ENCODE measurements at regions not wholly inside any gene's neighbourhood (a gene's known extent, or its start where the extent isn't known, plus 50 kb on each side); places are given as distances from the start of the nearest gene placed in this dataset.
"Not testable (repeated sequence)": the region's sequence is repeated elsewhere in the genome, so short reads cannot be mapped to it uniquely, and the experiment has no call there.

DNA sequence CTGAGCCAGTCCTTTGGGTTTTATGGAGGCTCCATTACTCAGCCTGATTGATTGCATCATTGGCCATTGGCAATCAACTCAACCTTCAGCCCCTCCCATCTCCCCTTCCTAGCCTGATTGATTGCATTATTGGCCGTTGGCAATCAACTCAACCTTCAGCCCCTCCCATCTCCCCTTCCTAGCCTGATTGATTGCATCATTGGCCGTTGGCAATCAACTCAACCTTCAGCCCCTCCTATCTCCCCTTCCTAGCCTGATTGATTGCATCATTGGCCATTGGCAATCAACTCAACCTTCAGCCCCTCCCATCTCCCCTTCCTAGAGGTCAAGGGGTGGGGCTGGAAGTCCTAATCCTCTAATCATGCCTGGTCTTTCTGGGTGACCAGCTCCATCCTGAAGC, 103.8 kb upstream of the LRPAP1 start:
- intact Hi-C loops (cut with micrococcal nuclease); DNase-seq; CTCF ChIA-PET; H3K4me1 Mint-ChIP-seq (ENCODE audit: low read depth); H3K36me3 Mint-ChIP-seq (ENCODE audit: low read depth); H3K9me3 Mint-ChIP-seq; H3K4me3 Mint-ChIP-seq; H3K27me3 Mint-ChIP-seq (ENCODE audit: low read depth); H3K27ac Mint-ChIP-seq: not testable (repeated sequence)

DNA sequence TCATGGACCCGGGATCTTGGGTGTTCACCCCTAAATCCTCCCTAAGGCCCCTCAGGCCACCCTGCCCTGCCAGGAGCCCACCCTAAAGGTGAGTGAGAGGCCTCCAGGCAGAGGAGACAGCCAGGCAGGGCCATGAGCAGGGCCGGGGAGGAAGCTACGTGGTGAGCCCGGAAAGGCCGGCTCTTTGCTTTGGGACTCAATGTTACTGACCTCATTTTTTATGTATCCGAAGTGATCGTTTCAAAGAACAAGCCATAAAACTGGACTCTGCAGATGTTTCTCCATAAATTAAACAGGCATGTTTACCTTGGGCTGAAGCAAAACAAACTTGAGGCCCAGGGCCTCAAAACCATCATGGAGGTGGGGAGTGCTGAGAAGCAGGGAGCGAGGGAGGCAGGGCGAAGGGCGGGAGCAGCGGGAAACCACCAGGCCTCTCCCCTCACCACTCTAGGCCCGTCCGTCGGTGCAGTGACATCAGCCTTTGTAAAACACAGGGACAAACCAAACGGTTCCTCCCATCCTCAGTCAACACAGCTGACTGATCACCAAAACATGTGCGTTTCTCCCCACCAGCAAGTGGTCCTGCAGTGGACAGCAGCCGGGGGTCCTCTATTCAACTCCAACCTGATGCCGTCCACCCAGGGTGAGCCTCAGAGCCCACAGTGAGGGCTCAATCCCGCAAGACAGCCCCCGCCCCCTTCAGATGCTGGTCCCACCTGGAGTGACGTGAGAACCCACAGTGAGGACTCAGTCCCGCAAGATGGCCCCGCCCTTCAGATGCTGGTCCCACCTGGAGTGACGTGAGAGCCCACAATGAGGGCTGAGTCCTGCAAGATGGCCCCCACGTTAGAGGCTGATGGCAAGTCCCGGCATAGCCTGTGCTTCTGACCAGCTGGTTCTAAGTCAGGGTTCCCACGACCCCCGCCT, 102.9 kb upstream of the LRPAP1 start:
- no peaks in the 10 kb centered on the region for H3K4me1 Mint-ChIP-seq (ENCODE audit: low read depth)
- H3K27ac Mint-ChIP-seq, result no peak overlapping the region
- CTCF ChIA-PET, result no interaction called here
- H3K36me3 Mint-ChIP-seq (ENCODE audit: low read depth), result no peaks in the 10 kb centered on the region
- no peak overlapping the region for H3K4me3 Mint-ChIP-seq
- no peaks in the 10 kb centered on the region for H3K9me3 Mint-ChIP-seq
- intact Hi-C loops (cut with micrococcal nuclease), result no loop called here
- H3K27me3 Mint-ChIP-seq (ENCODE audit: low read depth), result no peaks in the 10 kb centered on the region
- DNase-seq, result no peak

DNA sequence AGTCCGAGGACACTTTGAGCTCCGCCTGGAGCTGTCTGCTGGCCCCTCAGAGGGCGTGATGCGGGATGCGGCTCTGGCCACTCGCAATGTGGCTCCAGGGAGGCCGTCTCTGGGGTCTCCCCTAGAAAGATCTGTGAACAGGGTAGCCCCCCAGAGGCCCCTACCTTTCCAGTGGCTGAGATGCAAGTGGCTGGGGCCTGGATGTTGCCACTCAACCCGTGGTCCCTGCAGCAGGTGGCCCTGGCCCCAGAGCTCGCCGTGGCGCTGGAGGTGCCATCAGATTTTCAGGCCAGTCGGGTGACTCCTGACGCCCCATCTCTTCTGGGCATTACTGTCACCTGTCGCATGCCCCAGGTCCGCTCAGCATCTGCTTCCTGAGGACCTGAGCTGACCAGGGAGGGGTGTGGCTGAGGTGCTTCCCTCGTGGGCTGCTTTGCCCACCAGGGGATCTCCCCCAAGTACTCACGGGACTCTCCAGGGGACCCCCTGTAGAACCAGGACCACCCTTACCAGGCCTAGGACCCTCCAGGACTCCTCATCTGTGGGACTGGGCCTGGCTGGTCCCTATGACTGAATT, 102.1 kb upstream of the LRPAP1 start:
- no peaks in the 10 kb centered on the region for H3K9me3 Mint-ChIP-seq
- no peak for DNase-seq
- H3K4me3 Mint-ChIP-seq, result no peak overlapping the region
- CTCF ChIA-PET, result no interaction called here
- no peak overlapping the region for H3K27ac Mint-ChIP-seq
- intact Hi-C loops (cut with micrococcal nuclease), result no loop called here
- H3K27me3 Mint-ChIP-seq (ENCODE audit: low read depth), result peaks cover under 1% of the 10 kb centered on the region
- H3K4me1 Mint-ChIP-seq (ENCODE audit: low read depth), result no peaks in the 10 kb centered on the region
- no peaks in the 10 kb centered on the region for H3K36me3 Mint-ChIP-seq (ENCODE audit: low read depth)

DNA sequence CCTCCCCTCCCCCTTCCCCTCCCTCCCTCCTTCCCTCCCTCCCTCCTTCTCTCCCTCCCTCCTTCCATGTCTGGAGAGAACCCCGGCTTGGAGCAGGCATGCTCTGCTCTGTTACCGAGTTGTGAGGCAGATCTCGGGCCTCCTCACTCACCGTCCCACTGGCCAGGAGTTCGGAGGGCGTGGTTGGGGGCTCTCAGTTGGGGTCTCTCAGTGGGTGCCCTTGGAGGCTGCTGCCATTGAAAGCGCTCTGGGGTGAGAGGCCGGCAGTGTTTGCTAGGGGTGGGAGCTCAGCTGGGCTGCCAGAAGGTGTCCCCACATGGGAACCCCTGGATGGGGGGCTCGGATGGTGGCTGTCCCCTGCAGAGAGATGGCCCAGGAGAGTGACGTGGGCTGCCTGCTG, 101.1 kb upstream of the LRPAP1 start:
- CTCF ChIA-PET; DNase-seq; H3K36me3 Mint-ChIP-seq (ENCODE audit: low read depth); H3K27ac Mint-ChIP-seq; H3K27me3 Mint-ChIP-seq (ENCODE audit: low read depth); H3K9me3 Mint-ChIP-seq; H3K4me3 Mint-ChIP-seq; intact Hi-C loops (cut with micrococcal nuclease); H3K4me1 Mint-ChIP-seq (ENCODE audit: low read depth): not testable (repeated sequence)

DNA sequence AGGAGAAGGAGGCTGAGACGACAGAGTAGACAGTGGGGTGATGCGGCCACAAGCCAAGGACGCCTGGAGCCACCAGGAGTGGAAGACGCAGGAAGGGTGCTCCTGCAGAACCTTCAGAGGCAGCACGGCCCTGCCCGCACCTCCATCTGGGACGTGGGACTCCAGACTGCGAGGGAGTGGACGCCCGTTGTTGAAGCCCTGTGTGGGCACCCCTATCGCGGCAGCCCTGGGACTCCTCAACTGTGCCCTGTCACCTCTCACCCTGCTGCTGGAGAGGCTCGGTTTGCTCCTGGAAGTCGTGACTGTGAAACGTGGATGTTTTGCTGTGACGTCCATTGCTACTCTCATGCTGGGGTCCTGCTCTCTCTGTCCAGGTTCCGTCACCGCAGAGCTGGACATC, 100.6 kb upstream of the LRPAP1 start:
- H3K27me3 Mint-ChIP-seq (ENCODE audit: low read depth); intact Hi-C loops (cut with micrococcal nuclease); DNase-seq; H3K4me1 Mint-ChIP-seq (ENCODE audit: low read depth); H3K36me3 Mint-ChIP-seq (ENCODE audit: low read depth); H3K27ac Mint-ChIP-seq; H3K4me3 Mint-ChIP-seq; H3K9me3 Mint-ChIP-seq; CTCF ChIA-PET: not testable (repeated sequence)

DNA sequence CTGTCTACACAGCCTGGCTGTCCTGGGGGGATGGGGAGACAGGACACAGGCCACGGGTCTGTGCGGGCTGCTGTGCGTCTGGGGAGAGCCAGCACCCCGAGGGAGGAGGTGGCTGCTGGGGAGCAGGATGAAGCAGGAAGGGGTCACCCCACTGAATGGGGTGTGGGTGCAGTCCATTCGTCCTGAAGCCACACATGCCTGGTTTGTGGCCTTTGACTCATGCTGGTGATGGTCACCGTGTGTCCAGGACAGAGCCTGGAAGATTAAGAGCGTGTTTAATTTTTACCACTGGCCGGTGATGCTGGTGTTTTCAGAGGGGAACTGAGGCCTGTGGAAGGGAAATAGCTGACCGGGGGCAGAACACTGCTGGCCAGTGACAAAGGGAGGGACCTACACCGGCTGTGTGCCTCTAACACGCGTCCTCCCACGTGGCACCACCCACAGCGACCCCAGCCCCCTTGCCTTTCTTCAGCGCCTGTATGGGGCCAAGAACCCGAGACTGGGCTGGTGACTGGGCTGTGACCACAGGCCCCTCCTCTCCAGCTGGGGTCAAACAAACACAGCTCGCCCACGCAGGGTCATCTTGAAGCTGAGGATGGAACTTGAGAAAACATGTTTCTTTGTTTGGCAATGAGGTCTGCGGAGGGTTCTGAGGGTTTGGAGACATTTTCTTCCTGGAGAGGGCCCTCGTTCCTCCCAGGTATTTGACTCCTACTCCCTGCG, 99.5 kb upstream of the LRPAP1 start:
- H3K36me3 Mint-ChIP-seq (ENCODE audit: low read depth); intact Hi-C loops (cut with micrococcal nuclease): not testable (repeated sequence)

DNA sequence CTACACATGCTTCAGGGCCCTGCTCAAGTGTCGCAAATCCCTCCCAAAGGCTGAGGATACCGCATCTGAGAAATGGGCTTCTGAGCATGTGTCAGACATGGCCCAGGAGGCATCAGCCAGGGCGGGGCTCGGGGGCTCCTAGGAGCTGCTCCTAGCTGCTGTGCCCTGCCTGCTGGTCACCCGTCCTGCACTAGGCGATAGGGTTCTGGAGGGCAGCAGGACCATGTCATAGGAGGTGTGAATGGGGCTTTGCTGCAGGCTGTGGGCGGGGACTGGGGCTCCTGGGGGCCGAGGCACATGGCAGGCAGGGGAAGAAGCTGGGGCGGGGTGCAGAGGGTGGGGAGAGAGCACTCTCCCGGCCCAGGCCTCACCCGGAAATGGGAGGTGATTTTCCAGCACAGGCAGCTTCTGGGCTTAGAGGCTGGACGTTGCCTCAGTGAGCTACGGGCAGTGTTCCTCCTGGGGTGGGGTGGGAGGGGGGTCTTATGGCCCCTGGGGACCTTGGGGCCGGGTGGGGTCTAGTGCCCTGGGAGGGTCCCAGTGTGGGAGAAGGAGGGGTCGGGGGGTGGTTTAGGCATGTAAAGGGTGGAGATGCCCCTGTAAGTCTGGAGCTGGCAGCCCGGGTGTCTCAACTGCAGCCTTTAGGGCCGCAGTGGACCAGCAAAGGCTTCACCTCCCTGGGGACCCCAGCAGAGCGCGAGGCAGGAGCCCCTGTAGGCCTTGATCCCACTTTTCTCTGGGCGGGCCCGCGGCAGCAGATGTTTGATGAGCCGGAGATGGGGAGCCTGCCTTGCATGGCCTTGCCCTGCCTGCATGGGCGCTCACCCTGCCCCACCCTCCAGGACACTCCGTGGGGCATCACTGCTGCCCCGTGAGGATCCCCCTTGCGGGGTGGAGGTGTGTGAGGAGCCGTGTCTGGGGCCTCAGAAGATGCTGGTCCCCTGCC, 98.6 kb upstream of the LRPAP1 start:
- Mint-ChIP-seq H3K4me1 (ENCODE audit: low read depth) (no peaks in the 10 kb centered on the region), H3K36me3 (ENCODE audit: low read depth) (no peaks in the 10 kb centered on the region), H3K27me3 (ENCODE audit: low read depth) (peaks cover 7% of the 10 kb centered on the region), H3K9me3 (no peaks in the 10 kb centered on the region), H3K27ac (no peak overlapping the region), H3K4me3 (no peak overlapping the region)
- CTCF ChIA-PET, result no interaction called here
- no peak for DNase-seq
- intact Hi-C loops (cut with micrococcal nuclease), result no loop called here

More for the DNA sequence above, 99.5 kb upstream of the LRPAP1 start:
- H3K4me1 Mint-ChIP-seq (ENCODE audit: low read depth); H3K27me3 Mint-ChIP-seq (ENCODE audit: low read depth); H3K27ac Mint-ChIP-seq; CTCF ChIA-PET; H3K9me3 Mint-ChIP-seq; H3K4me3 Mint-ChIP-seq; DNase-seq: not testable (repeated sequence)

DNA sequence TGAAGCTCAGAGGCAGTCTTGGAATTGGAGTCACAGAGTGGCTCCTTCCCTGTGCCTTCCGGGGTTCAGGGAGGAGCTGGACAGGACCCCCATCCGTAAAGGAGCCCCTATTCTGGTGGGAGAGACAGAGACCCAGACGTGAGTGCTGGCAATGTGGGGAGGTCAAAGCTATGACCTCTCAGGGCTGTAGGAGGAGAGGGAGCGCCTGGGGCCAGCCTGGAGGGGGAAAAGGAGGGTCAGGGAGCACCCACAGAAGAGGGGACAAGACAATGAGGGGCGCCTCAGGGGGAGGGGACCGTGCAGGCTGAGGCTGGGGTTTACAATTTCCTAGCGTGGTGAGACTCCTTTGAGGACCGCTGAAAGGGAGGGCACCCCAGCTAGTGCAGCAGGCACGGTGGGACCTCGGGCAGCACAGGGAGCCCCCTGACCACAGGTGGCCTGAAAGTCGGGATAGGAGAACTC, 97.9 kb upstream of the LRPAP1 start:
- H3K36me3 Mint-ChIP-seq (ENCODE audit: low read depth), result no peaks in the 10 kb centered on the region
- CTCF ChIA-PET, result no interaction called here
- no peak for DNase-seq
- peaks cover 12% of the 10 kb centered on the region for H3K27me3 Mint-ChIP-seq (ENCODE audit: low read depth)
- H3K27ac Mint-ChIP-seq, result no peak overlapping the region
- no peaks in the 10 kb centered on the region for H3K4me1 Mint-ChIP-seq (ENCODE audit: low read depth)
- H3K4me3 Mint-ChIP-seq, result no peak overlapping the region
- intact Hi-C loops (cut with micrococcal nuclease), result no loop called here
- no peaks in the 10 kb centered on the region for H3K9me3 Mint-ChIP-seq

DNA sequence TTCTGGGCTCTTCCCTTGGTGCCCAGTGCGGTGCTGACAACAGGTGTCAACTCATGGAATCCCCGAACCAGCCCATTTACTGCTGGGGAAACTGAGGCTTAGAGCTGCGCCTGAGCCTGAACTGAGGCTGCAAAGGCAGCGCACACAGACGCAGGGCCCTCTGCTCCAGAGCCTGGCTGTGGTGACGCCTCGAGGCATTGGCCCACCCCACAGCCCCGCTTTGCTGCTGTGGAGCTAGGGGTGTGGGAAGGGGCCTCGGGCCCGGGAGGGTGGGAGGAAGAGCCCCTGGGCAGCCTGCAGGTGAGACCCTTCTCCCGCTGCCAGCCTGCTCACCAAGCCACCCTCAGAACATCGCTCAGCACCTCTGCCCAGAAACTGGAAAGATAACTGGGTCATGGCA, 97.4 kb upstream of the LRPAP1 start:
- H3K4me1 Mint-ChIP-seq (ENCODE audit: low read depth), result no peaks in the 10 kb centered on the region
- no peak overlapping the region for H3K4me3 Mint-ChIP-seq
- H3K27me3 Mint-ChIP-seq (ENCODE audit: low read depth), result peaks cover 16% of the 10 kb centered on the region
- no peaks in the 10 kb centered on the region for H3K9me3 Mint-ChIP-seq
- CTCF ChIA-PET, result no interaction called here
- H3K27ac Mint-ChIP-seq, result no peak overlapping the region
- no peak for DNase-seq
- intact Hi-C loops (cut with micrococcal nuclease), result no loop called here
- H3K36me3 Mint-ChIP-seq (ENCODE audit: low read depth), result no peaks in the 10 kb centered on the region

DNA sequence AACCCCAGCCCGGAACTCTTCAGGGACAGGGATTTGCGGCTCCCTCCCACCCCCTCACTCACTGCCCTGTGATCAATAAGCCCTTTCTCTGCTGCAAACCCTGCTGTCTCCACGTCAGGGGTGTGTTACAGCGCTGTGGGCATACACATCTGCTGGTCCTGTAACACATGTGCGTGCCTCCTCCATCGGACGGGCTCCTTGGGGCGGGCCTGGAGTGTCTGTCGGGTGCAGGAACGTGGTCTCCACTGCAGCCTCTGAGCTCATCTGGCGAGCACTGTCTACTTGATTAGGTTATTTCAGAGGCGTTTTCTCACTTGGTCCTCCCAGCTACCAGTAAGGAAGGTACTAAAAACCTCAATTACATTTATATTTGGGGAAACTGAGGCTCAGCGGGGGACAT, 97.0 kb upstream of the LRPAP1 start:
- CTCF ChIA-PET; DNase-seq; H3K27ac Mint-ChIP-seq; H3K9me3 Mint-ChIP-seq; H3K36me3 Mint-ChIP-seq (ENCODE audit: low read depth); H3K4me3 Mint-ChIP-seq; H3K4me1 Mint-ChIP-seq (ENCODE audit: low read depth); intact Hi-C loops (cut with micrococcal nuclease): not testable (repeated sequence)
- peaks cover 19% of the 10 kb centered on the region for H3K27me3 Mint-ChIP-seq (ENCODE audit: low read depth)

DNA sequence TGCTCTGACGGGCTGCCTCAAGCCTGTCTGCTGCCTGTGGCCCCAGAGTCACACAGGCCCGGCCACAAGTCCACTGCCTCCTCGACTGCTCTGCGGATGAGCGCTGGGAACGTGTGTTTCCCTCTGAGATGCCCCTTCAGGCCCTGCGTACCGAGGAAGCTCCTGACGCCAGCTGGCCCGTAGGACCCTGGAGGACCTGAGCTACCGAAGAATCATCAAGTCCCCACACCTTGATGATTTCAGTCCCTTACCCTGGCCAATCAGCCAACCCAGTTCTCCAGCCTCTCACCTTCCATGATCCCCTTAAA, 96.6 kb upstream of the LRPAP1 start:
- Mint-ChIP-seq H3K9me3 (no peaks in the 10 kb centered on the region), H3K4me3 (no peak overlapping the region), H3K4me1 (ENCODE audit: low read depth) (no peaks in the 10 kb centered on the region), H3K27me3 (ENCODE audit: low read depth) (peaks cover 22% of the 10 kb centered on the region), H3K27ac (no peak overlapping the region), H3K36me3 (ENCODE audit: low read depth) (no peaks in the 10 kb centered on the region)
- CTCF ChIA-PET, result no interaction called here
- intact Hi-C loops (cut with micrococcal nuclease), result no loop called here
- no peak for DNase-seq

Data from activated naive CD4-positive, alpha-beta T cell treated with anti-CD3 and anti-CD28 coated beads for 36 hours (primary cell).